H9 (cell line): ENCODE measurements at regions not wholly inside any gene's neighbourhood (a gene's known extent, or its start where the extent isn't known, plus 50 kb on each side); places are given as distances from the start of the nearest gene placed in this dataset.

Experiments used
- DNase-seq: peaks from one replicate; pipeline ENCODE4 v3.0.0-alpha.2; 2017
- H2AFZ ChIP-seq: one replicate; pipeline ENCODE4 v1.6.1; 2013; ENCODE audit warnings: mild to moderate bottlenecking, low read length, control low read depth, moderate library complexity
- H2AK5ac ChIP-seq: 2 replicates; pipeline ENCODE4 v1.6.1; 2013; ENCODE audit warnings: low read length, control low read depth, mixed read lengths; ENCODE audit not compliant: insufficient read length
- H2BK120ac ChIP-seq: one replicate; pipeline ENCODE4 v1.6.1; 2013; ENCODE audit warnings: low read depth, mild to moderate bottlenecking, low read length, control low read depth, inconsistent platforms; ENCODE audit not compliant: poor library complexity, severe bottlenecking
- H2BK12ac ChIP-seq: 2 replicates; pipeline ENCODE4 v1.6.1; 2013; ENCODE audit warnings: low read length, control low read depth, mixed read lengths, low read depth; ENCODE audit not compliant: insufficient read length
- H2BK15ac ChIP-seq: 2 replicates; pipeline ENCODE4 v1.6.1; 2013; ENCODE audit warnings: low read depth, low read length, control low read depth
- H2BK20ac ChIP-seq: one replicate; pipeline ENCODE4 v1.6.1; 2013; ENCODE audit warnings: low read depth, mild to moderate bottlenecking, low read length, control low read depth, inconsistent platforms; ENCODE audit not compliant: poor library complexity, severe bottlenecking
- H2BK5ac ChIP-seq: 2 replicates; pipeline ENCODE4 v1.6.1; 2013; ENCODE audit warnings: low read length, control low read depth, mixed read lengths; ENCODE audit not compliant: insufficient read length
- H3K14ac ChIP-seq: 2 replicates; pipeline ENCODE4 v1.6.1; 2013; ENCODE audit warnings: low read length, control low read depth; ENCODE audit not compliant: insufficient read depth
- H3K18ac ChIP-seq: 2 replicates; pipeline ENCODE4 v1.6.1; 2013; ENCODE audit warnings: low read depth, mild to moderate bottlenecking, mixed read lengths, low read length, control low read depth; ENCODE audit not compliant: insufficient read length
- H3K23ac ChIP-seq: 2 replicates; pipeline ENCODE4 v1.6.1; 2013; ENCODE audit warnings: low read length, control low read depth, mixed read lengths, low read depth; ENCODE audit not compliant: insufficient read length
- H3K23me2 ChIP-seq: 2 replicates; pipeline ENCODE4 v1.6.1; 2013; ENCODE audit warnings: low read depth, mild to moderate bottlenecking, mixed read lengths, low read length, control low read depth; ENCODE audit not compliant: insufficient read length, poor library complexity, severe bottlenecking
- H3K27ac ChIP-seq: 2 replicates; pipeline ENCODE4 v1.5.1; 2013; ENCODE audit warnings: low read length, control low read depth, mixed read lengths, low read depth; ENCODE audit not compliant: insufficient read length
- H3K27me3 ChIP-seq: 2 replicates; pipeline ENCODE4 v1.6.1; 2013; ENCODE audit warnings: low read length, control low read depth, inconsistent platforms; ENCODE audit not compliant: insufficient read depth
- H3K4ac ChIP-seq: 2 replicates; pipeline ENCODE4 v1.6.1; 2013; ENCODE audit warnings: low read depth, mild to moderate bottlenecking, control low read depth, inconsistent platforms, low read length, moderate library complexity
- H3K4me1 ChIP-seq: 2 replicates; pipeline ENCODE4 v1.6.1; 2013; ENCODE audit warnings: low read length, control low read depth, inconsistent platforms; ENCODE audit not compliant: insufficient read depth
- H3K4me2 ChIP-seq: 2 replicates; pipeline ENCODE4 v1.6.1; 2013; ENCODE audit warnings: low read length, control low read depth, mixed read lengths; ENCODE audit not compliant: insufficient read length, insufficient read depth
- H3K56ac ChIP-seq: 2 replicates; pipeline ENCODE4 v1.6.1; 2013; ENCODE audit warnings: low read depth, mild to moderate bottlenecking, mixed read lengths, low read length, control low read depth; ENCODE audit not compliant: insufficient read length
- H3K79me1 ChIP-seq: 2 replicates; pipeline ENCODE4 v1.6.1; 2013; ENCODE audit warnings: low read depth, mild to moderate bottlenecking, moderate library complexity, low read length, control low read depth, inconsistent platforms; ENCODE audit not compliant: insufficient read depth, poor library complexity, severe bottlenecking
- H3K79me2 ChIP-seq: 2 replicates; pipeline ENCODE4 v1.6.1; 2013; ENCODE audit warnings: low read length, control low read depth, inconsistent platforms; ENCODE audit not compliant: insufficient read depth
- H3K9ac ChIP-seq: 2 replicates; pipeline ENCODE4 v1.6.1; 2013; ENCODE audit warnings: low read length, control low read depth, mixed read lengths; ENCODE audit not compliant: insufficient read length; ENCODE audit errors: extremely low read depth
- H3K9me3 ChIP-seq: one replicate; pipeline ENCODE4 v1.6.1; 2013; ENCODE audit warnings: low read depth, low read length, inconsistent platforms; ENCODE audit not compliant: control insufficient read depth
- H3T11ph ChIP-seq: one replicate; pipeline ENCODE4 v1.6.1; 2013; ENCODE audit warnings: mild to moderate bottlenecking, low read length, control low read depth, inconsistent platforms
- H4K20me1 ChIP-seq: one replicate; pipeline ENCODE4 v1.6.1; 2013; ENCODE audit not compliant: control insufficient read depth, insufficient read length, insufficient read depth
- H4K5ac ChIP-seq: 2 replicates; pipeline ENCODE4 v1.6.1; 2013; ENCODE audit warnings: low read depth, mild to moderate bottlenecking, mixed read lengths, low read length, control low read depth; ENCODE audit not compliant: insufficient read length
- H4K8ac ChIP-seq: replicated peaks from 2 replicates; pipeline ENCODE4 v1.6.1; 2013; ENCODE audit warnings: low read length, control low read depth, mixed read lengths, low read depth; ENCODE audit not compliant: insufficient read length
- H4K91ac ChIP-seq: 2 replicates; pipeline ENCODE4 v1.6.1; 2013; ENCODE audit warnings: low read depth, mild to moderate bottlenecking, moderate library complexity, mixed read lengths, low read length, control low read depth; ENCODE audit not compliant: insufficient read length
- H3K27ac Mint-ChIP-seq, 3 experiments: 2 replicates in 2 of 3; 3 replicates in 1 of 3; pipeline ENCODE4 v1.8.0; 2020 to 2021; ENCODE audit warnings: mixed read lengths in 3 of 3, mild to moderate bottlenecking in 1 of 3, moderate library complexity in 1 of 3
- H3K27me3 Mint-ChIP-seq: 2 replicates; pipeline ENCODE4 v1.8.0; 2021; ENCODE audit warnings: low read depth, mild to moderate bottlenecking, moderate library complexity, mixed read lengths
- H3K36me3 Mint-ChIP-seq, 3 experiments: 2 replicates in 2 of 3; 3 replicates in 1 of 3; pipeline ENCODE4 v1.8.0; 2020 to 2021; ENCODE audit warnings: low read depth in 3 of 3, mixed read lengths in 3 of 3; ENCODE audit not compliant: insufficient read depth in 1 of 3
- H3K4me1 Mint-ChIP-seq, 2 experiments: 2 replicates each; pipeline ENCODE4 v1.8.0; 2020; ENCODE audit warnings: mixed read lengths in 2 of 2
- H3K4me3 Mint-ChIP-seq, 2 experiments: 2 replicates in 1 of 2; 3 replicates in 1 of 2; pipeline ENCODE4 v1.8.0; 2020 to 2021; ENCODE audit warnings: mild to moderate bottlenecking in 2 of 2, mixed read lengths in 2 of 2, moderate library complexity in 1 of 2
- H3K9me3 Mint-ChIP-seq, 2 experiments: 2 replicates in 1 of 2; 3 replicates in 1 of 2; pipeline ENCODE4 v1.8.0; 2020; ENCODE audit warnings: mild to moderate bottlenecking in 2 of 2, mixed read lengths in 2 of 2, moderate library complexity in 1 of 2
- WGBS: extraction: QIAGEN DNeasy Blood & Tissue Kit; methylation state at CpG from one replicate; pipeline ENCODE4 v1.1.7; 2013; ENCODE audit warnings: missing lambda C conversion rate, low lambda C conversion rate, mixed read lengths; ENCODE audit not compliant: insufficient read length; ENCODE audit errors: extremely low coverage; 5-methylcytosine and 5-hydroxymethylcytosine counted together
- TF ChIP-seq, protein P1 (sequence below): fragments of 200-600 bp; sonication (generic); conservative IDR thresholded peaks from 3 replicates; pipeline ENCODE4 v1.8.0; 2021; ENCODE audit warnings: antibody characterized with exemption, mild to moderate bottlenecking

DNA sequence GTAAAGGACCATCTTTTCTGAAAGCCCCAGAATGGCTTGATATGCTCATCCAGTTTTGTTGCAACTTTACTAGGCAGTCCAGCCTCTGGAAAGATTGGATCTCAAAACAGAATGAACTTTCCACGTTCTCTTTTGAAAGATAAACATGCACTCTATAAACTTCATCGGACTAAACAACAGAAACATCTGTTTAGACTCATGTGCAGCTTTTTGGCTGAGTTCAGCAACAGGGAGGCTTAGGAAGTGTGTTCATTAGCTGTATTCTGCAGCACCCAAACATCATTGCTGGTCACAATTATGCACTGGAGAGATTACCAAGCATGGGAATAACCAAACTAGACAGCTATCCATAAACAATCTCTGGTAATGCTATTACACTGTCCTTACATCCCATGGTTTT, 180.5 kb downstream of the TENT5A start:
- Histone ChIP-seq H3K4me2 (no peak overlapping the region), H3K27ac (no peak overlapping the region), H4K20me1 (no peaks in the 10 kb centered on the region), H2AFZ (no peak overlapping the region), H2BK12ac (no peak overlapping the region), H4K8ac (no peak overlapping the region), H3K23me2 (no peaks in the 10 kb centered on the region), H2BK120ac (no peak overlapping the region), H3K14ac (no peak overlapping the region), H3K79me2 (no peaks in the 10 kb centered on the region), H3K9ac (no peak overlapping the region), H2AK5ac (no peak overlapping the region), H3K9me3 (no peaks in the 10 kb centered on the region), H2BK5ac (no peak overlapping the region), H4K91ac (no peak overlapping the region), H3K56ac (no peak overlapping the region), H3K27me3 (no peaks in the 10 kb centered on the region), H2BK20ac (no peak overlapping the region), H3T11ph (no peak overlapping the region), H2BK15ac (no peak overlapping the region), H3K23ac (no peak overlapping the region), H3K18ac (no peak overlapping the region), H3K4ac (no peak overlapping the region), H4K5ac (no peak overlapping the region), H3K79me1 (no peaks in the 10 kb centered on the region), H3K4me1 (no peaks in the 10 kb centered on the region)
- no peaks in the 10 kb centered on the region for H3K27me3 Mint-ChIP-seq
- TF ChIP-seq, protein P1, sequence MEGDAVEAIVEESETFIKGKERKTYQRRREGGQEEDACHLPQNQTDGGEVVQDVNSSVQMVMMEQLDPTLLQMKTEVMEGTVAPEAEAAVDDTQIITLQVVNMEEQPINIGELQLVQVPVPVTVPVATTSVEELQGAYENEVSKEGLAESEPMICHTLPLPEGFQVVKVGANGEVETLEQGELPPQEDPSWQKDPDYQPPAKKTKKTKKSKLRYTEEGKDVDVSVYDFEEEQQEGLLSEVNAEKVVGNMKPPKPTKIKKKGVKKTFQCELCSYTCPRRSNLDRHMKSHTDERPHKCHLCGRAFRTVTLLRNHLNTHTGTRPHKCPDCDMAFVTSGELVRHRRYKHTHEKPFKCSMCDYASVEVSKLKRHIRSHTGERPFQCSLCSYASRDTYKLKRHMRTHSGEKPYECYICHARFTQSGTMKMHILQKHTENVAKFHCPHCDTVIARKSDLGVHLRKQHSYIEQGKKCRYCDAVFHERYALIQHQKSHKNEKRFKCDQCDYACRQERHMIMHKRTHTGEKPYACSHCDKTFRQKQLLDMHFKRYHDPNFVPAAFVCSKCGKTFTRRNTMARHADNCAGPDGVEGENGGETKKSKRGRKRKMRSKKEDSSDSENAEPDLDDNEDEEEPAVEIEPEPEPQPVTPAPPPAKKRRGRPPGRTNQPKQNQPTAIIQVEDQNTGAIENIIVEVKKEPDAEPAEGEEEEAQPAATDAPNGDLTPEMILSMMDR = no peak
- H3K4me1 Mint-ChIP-seq = peaks cover 3 to 4% of the 10 kb centered on the region in 2 experiments; a peak in 1 of 4 replicates
- no peak overlapping the region for H3K27ac Mint-ChIP-seq
- H3K36me3 Mint-ChIP-seq = no peaks in the 10 kb centered on the region
- H3K9me3 Mint-ChIP-seq = no peaks in the 10 kb centered on the region
- DNase-seq = no peak
- no CpG with 5 or more reads among the region's 2 CpGs for WGBS
- H3K4me3 Mint-ChIP-seq = no peak overlapping the region
